Common myeloid progenitor, CD34-positive (primary cell): ENCODE measurements at regions not wholly inside any gene's neighbourhood (a gene's known extent, or its start where the extent isn't known, plus 50 kb on each side); places are given as distances from the start of the nearest gene placed in this dataset.

Source experiments
- CTCF ChIA-PET: fragments of 350-600 bp; sonication (Branson Sonifier 250); formaldehyde crosslinking; loops from one replicate; lab custom pipeline; 2021; ENCODE audit warnings: antibody characterized with exemption; lab: Charles Lee
- POLR2A ChIA-PET: fragments of 350-600 bp; sonication (Branson Sonifier 250); formaldehyde crosslinking; loops from one replicate; lab custom pipeline; 2021; ENCODE audit warnings: antibody characterized with exemption; lab: Charles Lee
- DNase-seq, 3 donors: peaks; one replicate each; pipeline versions ENCODE4 v3.0.0 to v3.0.0-alpha.2; 2013
- H3K27ac ChIP-seq, 2 experiments: 1 replicate in 1 of 2; 2 replicates in 1 of 2; pipeline ENCODE4 v1.7.0; 2013; ENCODE audit warnings: inconsistent platforms in 2 of 2, low read length in 2 of 2, mild to moderate bottlenecking in 2 of 2, low read depth in 1 of 2, moderate library complexity in 1 of 2; ENCODE audit not compliant: severe bottlenecking in 2 of 2, insufficient read depth in 1 of 2, poor library complexity in 1 of 2
- H3K27me3 ChIP-seq, 5 experiments: replicated peaks in 2 of 5; 1 replicate in 3 of 5; 2 replicates in 2 of 5; pipeline versions ENCODE4 v1.6.1 to v1.7.0; 2013; ENCODE audit warnings: low read length in 4 of 5, mild to moderate bottlenecking in 2 of 5, moderate library complexity in 2 of 5, inconsistent platforms in 1 of 5; ENCODE audit not compliant: insufficient read depth in 5 of 5, control insufficient read depth in 4 of 5
- H3K36me3 ChIP-seq, 4 experiments: 1 replicate in 2 of 4; 2 replicates in 2 of 4; pipeline versions ENCODE4 v1.6.1 to v1.7.0; 2013; ENCODE audit warnings: low read length in 3 of 4, control low read depth in 1 of 4, mild to moderate bottlenecking in 1 of 4; ENCODE audit not compliant: control insufficient read depth in 4 of 4, insufficient read depth in 4 of 4
- H3K4me1 ChIP-seq, 4 experiments: 1 replicate in 3 of 4; 2 replicates in 1 of 4; pipeline versions ENCODE4 v1.6.1 to v1.7.1; 2013; ENCODE audit warnings: low read length in 3 of 4, mild to moderate bottlenecking in 3 of 4, control low read depth in 1 of 4, inconsistent platforms in 1 of 4, moderate library complexity in 1 of 4; ENCODE audit not compliant: control insufficient read depth in 4 of 4, insufficient read depth in 4 of 4; ENCODE audit errors: control extremely low read depth in 1 of 4
- H3K4me3 ChIP-seq, 7 experiments: 1 replicate in 4 of 7; 2 replicates in 3 of 7; pipeline versions ENCODE4 v1.5.1 to v1.7.0; 2013; ENCODE audit warnings: mild to moderate bottlenecking in 7 of 7, low read length in 6 of 7, moderate library complexity in 6 of 7, inconsistent platforms in 2 of 7, low read depth in 2 of 7, control low read depth in 1 of 7; ENCODE audit not compliant: insufficient read depth in 4 of 7, control insufficient read depth in 1 of 7; ENCODE audit errors: extremely low read depth in 1 of 7
- H3K9me3 ChIP-seq, 5 experiments: 1 replicate in 4 of 5; 2 replicates in 1 of 5; pipeline versions ENCODE4 v1.6.1 to v1.7.1; 2013; ENCODE audit warnings: low read length in 4 of 5, mild to moderate bottlenecking in 2 of 5, inconsistent platforms in 1 of 5, low read depth in 1 of 5, moderate library complexity in 1 of 5; ENCODE audit not compliant: control insufficient read depth in 4 of 5, insufficient read depth in 2 of 5; ENCODE audit errors: control extremely low read depth in 1 of 5
- WGBS: methylation state at CpG from one replicate; pipeline ENCODE4 v1.1.5; 2013; ENCODE audit not compliant: insufficient coverage; 5-methylcytosine and 5-hydroxymethylcytosine counted together

DNA sequence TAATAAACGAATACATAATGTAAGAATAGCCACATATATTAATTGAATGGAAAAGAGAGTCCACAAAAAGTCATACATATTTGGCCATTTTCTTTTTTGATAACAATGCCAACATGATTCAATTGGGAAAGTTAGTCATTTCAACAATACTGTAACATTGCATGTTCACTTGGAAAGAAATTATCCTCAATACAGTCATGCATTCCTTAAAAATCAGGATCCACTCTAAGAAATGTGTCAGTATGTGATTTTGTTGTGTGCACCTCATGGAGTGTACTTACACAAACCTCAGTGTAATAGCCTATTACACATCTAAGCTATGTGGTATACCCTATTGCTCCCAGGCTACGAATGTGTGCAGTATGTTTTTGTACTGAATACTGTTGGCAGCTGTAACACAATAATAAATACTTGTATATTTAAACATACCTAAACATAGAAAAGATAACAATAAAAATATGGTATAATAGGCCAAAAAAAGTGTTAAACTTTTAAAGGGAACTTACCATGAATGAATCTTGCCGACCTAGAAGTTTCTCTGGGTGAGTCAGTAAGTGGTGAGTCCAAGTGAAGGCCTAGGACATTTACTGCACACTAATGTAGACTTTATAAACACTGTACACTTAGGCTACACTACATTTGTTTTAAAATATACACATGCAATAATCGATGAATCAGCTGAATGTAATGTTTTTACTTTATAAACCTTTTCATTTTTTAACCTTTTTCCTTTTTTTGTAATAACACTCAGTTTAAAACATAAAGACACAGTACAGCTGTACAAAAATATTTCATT lies 806.8 kb downstream of the PCDH18 start:
- H3K36me3 ChIP-seq: no peaks in the 10 kb centered on the region
- H3K4me1 ChIP-seq: no peaks in the 10 kb centered on the region
- no CpG with 5 or more reads among the region's 4 CpGs for WGBS
- H3K27ac ChIP-seq: no peak overlapping the region
- ChIA-PET POLR2A (no interaction called here), CTCF (no interaction called here)
- no peak overlapping the region for H3K4me3 ChIP-seq
- no peaks in the 10 kb centered on the region for H3K9me3 ChIP-seq
- DNase-seq: no peak
- no peaks in the 10 kb centered on the region for H3K27me3 ChIP-seq

GRCh38 chr4:136713140-136713539 lies 819.2 kb downstream of the PCDH18 start:
- Histone ChIP-seq H3K9me3 (no peaks in the 10 kb centered on the region), H3K4me3 (no peak overlapping the region), H3K4me1 (no peaks in the 10 kb centered on the region), H3K27ac (no peak overlapping the region), H3K36me3 (no peaks in the 10 kb centered on the region), H3K27me3 (no peaks in the 10 kb centered on the region)
- no CpG with 5 or more reads among the region's 1 CpG for WGBS
- CTCF ChIA-PET: interaction anchor here (1.2 kb wide), 2 partner anchors 148 to 151 kb away, joined by 3 to 5 read pairs; no protein-coding TSS in a partner anchor
- DNase-seq: peak in 2 of 3 donors; percentile 1 to 14
- POLR2A ChIA-PET: no interaction called here

GRCh38 chr4:136709897-136710296 lies 822.4 kb downstream of the PCDH18 start:
- POLR2A ChIA-PET: no interaction called here
- H3K27ac ChIP-seq: no peak overlapping the region
- WGBS: 100% methylated on average over 1 of the region's 1 CpG
- DNase-seq: no peak
- CTCF ChIA-PET: interaction anchor here (0.8 kb wide), 1 partner anchor 143 kb away, joined by 3 read pairs; no protein-coding TSS in a partner anchor
- H3K27me3 ChIP-seq: no peaks in the 10 kb centered on the region
- no peak overlapping the region for H3K4me3 ChIP-seq
- H3K9me3 ChIP-seq: no peaks in the 10 kb centered on the region
- no peaks in the 10 kb centered on the region for H3K4me1 ChIP-seq
- no peaks in the 10 kb centered on the region for H3K36me3 ChIP-seq

- 100% methylated on average over 1 of the region's 7 CpGs for WGBS
These were observed 825.4 kb downstream of the PCDH18 start for GRCh38 chr4:136706942-136707341.

GRCh38 chr4:136699905-136700304 lies 832.4 kb downstream of the PCDH18 start:
- no peak overlapping the region for H3K27ac ChIP-seq
- CTCF ChIA-PET: no interaction called here
- H3K4me3 ChIP-seq: no peak overlapping the region
- DNase-seq: no peak
- H3K36me3 ChIP-seq: no peaks in the 10 kb centered on the region
- no peaks in the 10 kb centered on the region for H3K4me1 ChIP-seq
- POLR2A ChIA-PET: no interaction called here
- no peaks in the 10 kb centered on the region for H3K9me3 ChIP-seq
- WGBS: 100% methylated on average over 2 of the region's 3 CpGs
- H3K27me3 ChIP-seq: no peaks in the 10 kb centered on the region

More at GRCh38 chr4:136706942-136707341, 825.4 kb downstream of the PCDH18 start:
- ChIA-PET CTCF (no interaction called here), POLR2A (no interaction called here)
- no peaks in the 10 kb centered on the region for H3K27me3 ChIP-seq
- no peaks in the 10 kb centered on the region for H3K4me1 ChIP-seq
- H3K9me3 ChIP-seq: no peaks in the 10 kb centered on the region
- no peak for DNase-seq
- no peak overlapping the region for H3K27ac ChIP-seq
- H3K36me3 ChIP-seq: no peaks in the 10 kb centered on the region
- H3K4me3 ChIP-seq: no peak overlapping the region

DNA sequence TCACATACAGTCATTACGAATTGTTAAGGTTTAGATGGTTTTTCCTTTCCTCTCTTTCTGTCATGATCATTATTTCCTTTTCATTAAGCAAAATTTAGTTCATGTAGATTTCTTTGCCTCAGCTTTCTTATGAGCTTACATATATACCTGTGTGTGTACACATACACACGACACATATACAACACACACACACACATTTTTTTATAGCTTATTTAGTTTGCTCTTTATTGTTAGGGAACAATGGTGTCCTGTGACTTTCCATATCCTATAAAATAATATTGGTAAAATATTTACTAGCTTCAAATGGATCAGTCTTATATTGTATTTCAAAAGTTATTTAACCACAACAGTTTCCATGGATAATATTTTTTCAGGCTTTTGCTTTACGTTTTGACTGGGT lies 840.7 kb downstream of the PCDH18 start:
- ChIA-PET POLR2A (no interaction called here), CTCF (no interaction called here)
- H3K27ac ChIP-seq: no peak overlapping the region
- no CpG with 5 or more reads among the region's 3 CpGs for WGBS
- H3K36me3 ChIP-seq: no peaks in the 10 kb centered on the region
- no peaks in the 10 kb centered on the region for H3K27me3 ChIP-seq
- no peak overlapping the region for H3K4me3 ChIP-seq
- H3K4me1 ChIP-seq: no peaks in the 10 kb centered on the region
- DNase-seq: no peak
- H3K9me3 ChIP-seq: no peaks in the 10 kb centered on the region

- CTCF ChIA-PET: no interaction called here
- DNase-seq: no peak
- no CpG with 5 or more reads among the region's 1 CpG for WGBS
- Histone ChIP-seq H3K4me3 (no peak overlapping the region), H3K36me3 (no peaks in the 10 kb centered on the region), H3K27ac (no peak overlapping the region), H3K27me3 (no peaks in the 10 kb centered on the region), H3K4me1 (no peaks in the 10 kb centered on the region), H3K9me3 (no peaks in the 10 kb centered on the region)
- POLR2A ChIA-PET: no interaction called here
These were observed 841.9 kb downstream of the PCDH18 start for GRCh38 chr4:136690360-136690759.
